ENCODE measurements at regions not wholly inside any gene's neighbourhood (a gene's known extent, or its start where the extent isn't known, plus 50 kb on each side); places are given as distances from the start of the nearest gene placed in this dataset.

GRCh38 chr2:216557820-216558219, 59.2 kb downstream of the RPL37A start:
- H3K27ac ChIP-seq (ENCODE audit: low read depth, low read length) = no peak overlapping the region
- H3K9me3 ChIP-seq (ENCODE audit: insufficient read depth in 2 of 2, low read depth in 1 of 2, low read length in 1 of 2) = no peaks in the 10 kb centered on the region
- H2BK120ac ChIP-seq (replicated peaks; ENCODE audit: low read depth, low read length) = no peak overlapping the region
- H3K9ac ChIP-seq (replicated peaks in 1 of 4; ENCODE audit: extremely low read depth in 1 of 4, low read depth in 3 of 4, low read length in 3 of 4) = no peak overlapping the region
- H2BK5ac ChIP-seq (ENCODE audit: low read depth, low read length) = peak overlapping the region; percentile 73; the same call in 1 of the 2 replicates
- H3K18ac ChIP-seq (ENCODE audit: extremely low read depth, low read length) = peak overlapping the region; percentile 71; the same call in 1 of the 2 replicates
- POLR2A ChIA-PET (ENCODE audit: partially characterized antibody) = interaction anchor here (0.7 to 1.8 kb wide), 4 partner anchors 24 to 75 kb away, joined by 3 to 7 read pairs (median 4); partner anchors contain the start of gene RPL37A
- H2BK12ac ChIP-seq (ENCODE audit: low read depth, low read length) = peak overlapping the region; percentile 92; the same call in 1 of the 2 replicates
- no peak for FAIRE-seq
- no peak overlapping the region for H4K5ac ChIP-seq (ENCODE audit: insufficient read length, low read depth, low read length)
- no peak overlapping the region; the same call in 1 of the 2 replicates for H4K8ac ChIP-seq (ENCODE audit: extremely low read depth, insufficient read depth, low read length)
- peaks cover 7 to 18% (median 9%) of the 10 kb centered on the region in 4 experiments for H3K4me1 ChIP-seq (replicated peaks in 1 of 4; ENCODE audit: control insufficient read depth in 3 of 4, insufficient read depth in 4 of 4, low read length in 3 of 4)
- no peak overlapping the region; a peak in 1 of 4 replicates for H3K4me2 ChIP-seq (ENCODE audit: insufficient read depth in 1 of 2, low read depth in 2 of 2, low read length in 2 of 2)
- no peaks in the 10 kb centered on the region for H3K23me2 ChIP-seq (ENCODE audit: low read depth, low read length)
- no peaks in the 10 kb centered on the region for H3K36me3 ChIP-seq (ENCODE audit: control insufficient read depth in 2 of 4, insufficient read depth in 4 of 4, low read length in 3 of 4)
- H3K23ac ChIP-seq (ENCODE audit: insufficient read length) = no peak overlapping the region
- no peak for DNase-seq (ENCODE audit: low read depth in 1 of 2, low spot score in 2 of 2)
- H3K56ac ChIP-seq (replicated peaks; ENCODE audit: insufficient read length, low read depth, low read length) = no peak overlapping the region
- CTCF ChIA-PET (ENCODE audit: partially characterized antibody) = interaction anchor here (1.0 to 1.8 kb wide), 8 partner anchors 8 to 106 kb away, joined by 3 to 14 read pairs (median 4); no protein-coding TSS in a partner anchor
- no peak overlapping the region for H3K14ac ChIP-seq (ENCODE audit: insufficient read length)
- no peak overlapping the region for H2AFZ ChIP-seq (ENCODE audit: low read length)
- H4K20me1 ChIP-seq (replicated peaks in 1 of 2; ENCODE audit: control insufficient read depth in 1 of 2, insufficient read depth in 2 of 2, low read length in 2 of 2) = no peaks in the 10 kb centered on the region
- no peak overlapping the region for H3K4me3 ChIP-seq (ENCODE audit: extremely low read depth in 1 of 4, insufficient read depth in 2 of 4, low read depth in 3 of 4, low read length in 4 of 4)
- H3K79me2 ChIP-seq (ENCODE audit: control insufficient read depth in 1 of 2, insufficient read depth in 2 of 2, low read length in 2 of 2) = no peaks in the 10 kb centered on the region
- H3K79me1 ChIP-seq (ENCODE audit: low read depth, low read length) = no peaks in the 10 kb centered on the region
- no peak overlapping the region for H3K4ac ChIP-seq (replicated peaks; ENCODE audit: insufficient read length, low read depth, low read length)
- no peak overlapping the region for H4K91ac ChIP-seq (replicated peaks; ENCODE audit: insufficient read length, low read length)
- WGBS, 2 experiments (ENCODE audit: extremely low coverage in 1 of 2, insufficient coverage in 1 of 2, insufficient read length in 1 of 2, insufficient replicate concordance in 2 of 2, low coverage in 1 of 2, low lambda C conversion rate in 2 of 2, missing lambda C conversion rate in 1 of 2) = 59% methylated on average over 1 of the region's 1 CpG; no CpG with 5 or more reads in 1 of the 2 experiments
- H2AK5ac ChIP-seq (ENCODE audit: low read depth, low read length) = no peak overlapping the region
- H3K27me3 ChIP-seq (replicated peaks in 1 of 4; ENCODE audit: control insufficient read depth in 3 of 4, extremely low read depth in 1 of 4, insufficient read depth in 3 of 4, low read length in 3 of 4) = no peaks in the 10 kb centered on the region
- H2BK15ac ChIP-seq (ENCODE audit: low read length) = 0 out of 2 replicates have a peak overlapping the region, but pooled peaks have one; percentile 5
- no peak overlapping the region for H2BK20ac ChIP-seq (ENCODE audit: low read length)
- TF ChIP-seq EGR1 (IDR thresholded peaks at IDR 0.05; ENCODE audit: borderline replicate concordance, low read depth, low read length) (no peak), HDAC2 (IDR thresholded peaks at IDR 0.05; ENCODE audit: borderline replicate concordance in 1 of 2, low read depth in 2 of 2, low read length in 2 of 2) (no peak), FOSL1 (IDR thresholded peaks at IDR 0.05; ENCODE audit: insufficient read depth, low read depth, low read length) (no peak), ATF3 (IDR thresholded peaks at IDR 0.05; ENCODE audit: insufficient read depth, low read depth, low read length) (no peak), ZNF274 (IDR thresholded peaks at IDR 0.05; ENCODE audit: borderline replicate concordance, extremely low read depth, low read length) (no peak), MAFK (IDR thresholded peaks at IDR 0.05; ENCODE audit: low read depth, low read length) (no peak), GTF2F1 (IDR thresholded peaks at IDR 0.05; ENCODE audit: borderline replicate concordance, low read depth, low read length) (no peak), TEAD4 (IDR thresholded peaks at IDR 0.05; ENCODE audit: low read depth, low read length) (no peak), JUN (IDR thresholded peaks at IDR 0.05; ENCODE audit: low read depth, low read length) (no peak)
- TF ChIP-seq, protein P1, sequence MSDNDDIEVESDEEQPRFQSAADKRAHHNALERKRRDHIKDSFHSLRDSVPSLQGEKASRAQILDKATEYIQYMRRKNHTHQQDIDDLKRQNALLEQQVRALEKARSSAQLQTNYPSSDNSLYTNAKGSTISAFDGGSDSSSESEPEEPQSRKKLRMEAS (IDR thresholded peaks at IDR 0.05) = no peak
